Body of pancreas (tissue), 4 donors: ENCODE measurements at regions not wholly inside any gene's neighbourhood (a gene's known extent, or its start where the extent isn't known, plus 50 kb on each side); places are given as distances from the start of the nearest gene placed in this dataset.

ENCODE experiments used
- ATAC-seq: fragments of 150-250 bp; one replicate; pipeline ENCODE4 v1.9.1; 2016
- DNase-seq, 4 donors: peaks; one replicate each; pipeline ENCODE4 v3.0.0-alpha.2; 2019
- H3K27ac ChIP-seq, 4 donors: fragments of 200-600 bp; sonication (generic); 1 replicate in 3 of 4; 2 replicates in 1 of 4; pipeline versions ENCODE4 v1.5.1 to v1.6.1; 2016 to 2019; ENCODE audit warnings: mild to moderate bottlenecking in 1 of 4, mixed read lengths in 1 of 4, moderate library complexity in 1 of 4
- H3K27me3 ChIP-seq, 2 donors: fragments of 200-600 bp; sonication (generic); one replicate each; pipeline ENCODE4 v1.6.0; 2016; ENCODE audit warnings: mild to moderate bottlenecking in 1 of 2
- H3K36me3 ChIP-seq, 2 donors: fragments of 200-600 bp; sonication (generic); replicated peaks in 1 of 2; 2 replicates each; pipeline ENCODE4 v1.5.1; 2016; ENCODE audit warnings: low read depth in 2 of 2; ENCODE audit not compliant: insufficient read depth in 1 of 2
- H3K4me1 ChIP-seq: fragments of 200-600 bp; sonication (generic); one replicate; pipeline ENCODE4 v1.6.0; 2016
- H3K4me3 ChIP-seq, 2 donors: fragments of 200-600 bp; sonication (generic); 1 replicate in 1 of 2; 2 replicates in 1 of 2; pipeline ENCODE4 v1.5.1; 2016 to 2019
- H3K9me3 ChIP-seq, 3 donors: fragments of 200-600 bp; sonication (generic); 1 replicate in 2 of 3; 2 replicates in 1 of 3; pipeline ENCODE4 v1.5.1; 2016
- POLR2A ChIP-seq, 3 donors: fragments of 450-650 bp; IDR thresholded peaks; one replicate each; pipeline ENCODE4 v1.6.1; 2016; ENCODE audit warnings: antibody characterized with exemption in 3 of 3, mild to moderate bottlenecking in 2 of 3
- WGBS, 2 donors: methylation state at CpG; one replicate each; pipeline ENCODE4 v1.1.5; 2017; 5-methylcytosine and 5-hydroxymethylcytosine counted together
- intact Hi-C: fragments of 100-400 bp; cut with DNase I; formaldehyde crosslinking; loops from one replicate; pipeline ENCODE4 v1.15.1; 2023
- TF ChIP-seq, protein P1 (sequence below), 7 experiments: fragments of 450-650 bp in 4 of 7; fragments of 200-600 bp in 3 of 7; sonication (generic) in 3 of 7; IDR thresholded peaks; one replicate each; pipeline ENCODE4 v1.5.1; 2016 to 2019; ENCODE audit warnings: antibody characterized with exemption in 7 of 7

DNA sequence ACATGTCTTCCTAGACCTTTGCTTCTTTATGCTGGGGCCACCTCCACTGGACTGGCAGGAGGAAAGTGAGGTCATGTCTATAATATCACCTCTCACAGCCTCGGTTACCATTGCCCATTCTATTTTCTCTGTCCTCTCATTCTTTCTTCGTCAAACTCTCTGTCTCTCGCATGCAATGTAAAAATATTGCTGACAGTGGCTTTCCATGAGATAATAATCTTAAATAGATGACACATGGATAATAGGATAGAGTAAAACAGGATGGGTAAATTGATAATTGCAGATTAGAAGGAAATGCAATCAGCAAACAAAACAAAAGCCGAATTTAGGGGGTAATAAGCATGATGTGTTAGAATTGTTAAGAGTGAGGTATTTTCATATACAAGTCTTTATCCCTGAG, 215.7 kb upstream of the PARD3B start:
- TF ChIP-seq POLR2A (IDR thresholded peaks at IDR 0.05) = no peak
- TF ChIP-seq, protein P1, sequence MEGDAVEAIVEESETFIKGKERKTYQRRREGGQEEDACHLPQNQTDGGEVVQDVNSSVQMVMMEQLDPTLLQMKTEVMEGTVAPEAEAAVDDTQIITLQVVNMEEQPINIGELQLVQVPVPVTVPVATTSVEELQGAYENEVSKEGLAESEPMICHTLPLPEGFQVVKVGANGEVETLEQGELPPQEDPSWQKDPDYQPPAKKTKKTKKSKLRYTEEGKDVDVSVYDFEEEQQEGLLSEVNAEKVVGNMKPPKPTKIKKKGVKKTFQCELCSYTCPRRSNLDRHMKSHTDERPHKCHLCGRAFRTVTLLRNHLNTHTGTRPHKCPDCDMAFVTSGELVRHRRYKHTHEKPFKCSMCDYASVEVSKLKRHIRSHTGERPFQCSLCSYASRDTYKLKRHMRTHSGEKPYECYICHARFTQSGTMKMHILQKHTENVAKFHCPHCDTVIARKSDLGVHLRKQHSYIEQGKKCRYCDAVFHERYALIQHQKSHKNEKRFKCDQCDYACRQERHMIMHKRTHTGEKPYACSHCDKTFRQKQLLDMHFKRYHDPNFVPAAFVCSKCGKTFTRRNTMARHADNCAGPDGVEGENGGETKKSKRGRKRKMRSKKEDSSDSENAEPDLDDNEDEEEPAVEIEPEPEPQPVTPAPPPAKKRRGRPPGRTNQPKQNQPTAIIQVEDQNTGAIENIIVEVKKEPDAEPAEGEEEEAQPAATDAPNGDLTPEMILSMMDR (IDR thresholded peaks at IDR 0.05) = no peak
- DNase-seq (no peak), ATAC-seq (no peak)

DNA sequence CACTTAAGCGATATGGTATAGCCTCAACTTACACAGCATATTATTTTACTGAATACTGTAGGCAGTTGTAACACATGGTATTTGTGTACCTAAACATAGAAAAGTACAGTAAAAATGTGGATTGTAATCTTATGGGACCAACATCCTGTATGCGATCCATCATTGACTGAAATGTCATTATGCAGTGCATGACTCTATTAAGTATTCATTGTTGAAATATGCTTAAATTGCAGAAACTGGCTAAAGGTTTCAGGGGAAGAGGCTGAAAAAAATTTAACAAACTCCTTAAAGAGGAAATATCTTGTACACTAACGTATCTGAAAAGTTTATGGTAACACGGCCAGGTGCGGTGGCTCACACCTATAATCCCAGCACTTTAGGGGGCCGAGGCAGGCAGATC, 214.1 kb upstream of the PARD3B start:
- 80 to 90% methylated on average over 6 of the region's 6 CpGs for WGBS, 2 donors
- TF ChIP-seq POLR2A (IDR thresholded peaks at IDR 0.05) = no peak
- TF ChIP-seq, protein P1 (IDR thresholded peaks at IDR 0.05) = no peak
- Histone ChIP-seq H3K9me3 (no peaks in the 10 kb centered on the region), H3K27me3 (no peaks in the 10 kb centered on the region), H3K4me3 (no peak overlapping the region), H3K36me3 (no peaks in the 10 kb centered on the region), H3K4me1 (no peaks in the 10 kb centered on the region), H3K27ac (no peak overlapping the region)
- no peak for DNase-seq
- intact Hi-C loops = no loop called here
- no peak for ATAC-seq

More for the DNA sequence above, 215.7 kb upstream of the PARD3B start:
- no peaks in the 10 kb centered on the region for H3K4me1 ChIP-seq
- H3K27ac ChIP-seq = no peak overlapping the region
- H3K36me3 ChIP-seq = no peaks in the 10 kb centered on the region
- no peaks in the 10 kb centered on the region for H3K27me3 ChIP-seq
- no peaks in the 10 kb centered on the region for H3K9me3 ChIP-seq
- H3K4me3 ChIP-seq = no peak overlapping the region
- 77 to 83% methylated on average over 4 of the region's 4 CpGs for WGBS, 2 donors
- intact Hi-C loops = loop anchor here (10.0 kb wide), 2 partner anchors 365 to 1355 kb away; partner anchors contain the start of gene NRP2

DNA sequence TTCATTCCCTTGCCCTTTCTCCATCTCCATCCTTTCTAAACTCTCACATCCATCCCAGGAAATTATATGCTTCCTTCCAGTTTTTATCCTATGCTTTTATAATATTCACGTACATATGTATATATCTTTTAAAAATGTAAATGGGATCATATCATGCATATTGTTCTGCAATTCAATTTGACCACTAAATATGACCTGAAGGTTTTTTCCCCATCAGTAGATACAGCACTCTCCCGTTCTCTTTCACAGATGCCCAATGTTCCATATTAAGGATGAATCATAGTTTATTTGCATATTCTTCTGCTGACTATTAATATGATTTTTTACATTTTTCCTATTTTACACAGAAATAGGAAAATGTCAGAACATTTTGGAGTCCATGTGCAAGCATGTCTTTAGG, 213.3 kb upstream of the PARD3B start:
- intact Hi-C loops = no loop called here
- H3K4me1 ChIP-seq = no peaks in the 10 kb centered on the region
- TF ChIP-seq, protein P1 (IDR thresholded peaks at IDR 0.05) = no peak
- TF ChIP-seq POLR2A (IDR thresholded peaks at IDR 0.05) = no peak
- DNase-seq = no peak
- ATAC-seq = no peak
- no peak overlapping the region for H3K4me3 ChIP-seq
- H3K27me3 ChIP-seq = no peaks in the 10 kb centered on the region
- H3K9me3 ChIP-seq = no peaks in the 10 kb centered on the region
- WGBS, 2 donors = 77 to 86% methylated on average over 2 of the region's 2 CpGs
- H3K27ac ChIP-seq = no peak overlapping the region
- H3K36me3 ChIP-seq = no peaks in the 10 kb centered on the region

DNA sequence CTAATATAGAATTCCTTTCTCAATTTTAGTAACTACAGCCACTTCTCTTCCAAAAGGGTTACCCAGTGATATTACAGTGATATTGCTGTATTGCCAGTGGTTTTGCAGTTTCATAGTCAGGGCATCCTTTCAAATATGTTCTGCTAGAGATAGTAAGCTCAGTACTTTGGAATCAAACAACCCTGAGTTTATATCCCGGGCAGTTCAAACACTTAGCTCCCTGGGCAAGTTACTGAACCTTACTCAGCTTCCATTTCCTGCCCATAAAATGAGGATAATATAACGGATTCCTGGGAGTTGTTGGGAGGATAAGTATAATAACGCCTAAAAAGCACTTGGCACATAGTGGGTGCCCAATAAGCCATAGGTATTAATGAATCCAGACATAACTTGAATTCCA, 212.6 kb upstream of the PARD3B start:
- no peak overlapping the region for H3K27ac ChIP-seq
- no peaks in the 10 kb centered on the region for H3K36me3 ChIP-seq
- no peak for ATAC-seq
- WGBS, 2 donors = 69 to 73% methylated on average over 3 of the region's 3 CpGs
- intact Hi-C loops = no loop called here
- DNase-seq = no peak
- TF ChIP-seq, protein P1 (IDR thresholded peaks at IDR 0.05) = no peak
- no peak for TF ChIP-seq POLR2A (IDR thresholded peaks at IDR 0.05)
- no peaks in the 10 kb centered on the region for H3K27me3 ChIP-seq
- H3K4me3 ChIP-seq = no peak overlapping the region
- H3K9me3 ChIP-seq = no peaks in the 10 kb centered on the region
- no peaks in the 10 kb centered on the region for H3K4me1 ChIP-seq

DNA sequence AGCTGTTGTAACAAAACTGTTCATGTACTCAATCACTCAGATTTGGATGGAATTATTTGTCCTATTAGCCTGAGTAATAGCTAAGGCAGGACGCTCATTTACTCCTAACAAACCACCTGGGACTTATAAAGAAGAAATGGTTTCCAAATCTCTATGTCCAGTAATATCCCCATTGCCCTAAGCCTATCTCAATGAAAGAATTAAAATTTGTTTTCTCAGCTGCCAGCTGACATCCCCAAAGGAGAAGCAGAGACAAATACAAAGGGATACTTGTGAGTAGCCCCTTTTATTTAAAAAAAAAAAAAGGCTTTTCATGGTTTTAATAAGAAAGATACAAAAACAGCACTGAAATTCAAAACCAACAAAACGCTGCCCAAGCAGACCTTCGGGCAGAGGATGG, 211.4 kb upstream of the PARD3B start:
- Histone ChIP-seq H3K4me3 (no peak overlapping the region), H3K27me3 (no peaks in the 10 kb centered on the region), H3K27ac (no peak overlapping the region), H3K4me1 (no peaks in the 10 kb centered on the region), H3K36me3 (no peaks in the 10 kb centered on the region), H3K9me3 (no peaks in the 10 kb centered on the region)
- 88 to 89% methylated on average over 3 of the region's 3 CpGs for WGBS, 2 donors
- ATAC-seq = no peak
- intact Hi-C loops = no loop called here
- no peak for DNase-seq
- TF ChIP-seq, protein P1 (IDR thresholded peaks at IDR 0.05) = no peak
- no peak for TF ChIP-seq POLR2A (IDR thresholded peaks at IDR 0.05)
